IPS-20b (cell line): ENCODE measurements at regions not wholly inside any gene's neighbourhood (a gene's known extent, or its start where the extent isn't known, plus 50 kb on each side); places are given as distances from the start of the nearest gene placed in this dataset.

ENCODE experiments used
- H3K27ac ChIP-seq: one replicate; pipeline ENCODE4 v1.5.1; 2013; ENCODE audit warnings: low read length
- H3K27me3 ChIP-seq: 2 replicates; pipeline ENCODE4 v1.6.1; 2013; ENCODE audit warnings: mild to moderate bottlenecking, low read length, inconsistent platforms; ENCODE audit not compliant: insufficient read depth
- H3K36me3 ChIP-seq: 2 replicates; pipeline ENCODE4 v1.6.1; 2013; ENCODE audit warnings: low read depth, mild to moderate bottlenecking, inconsistent platforms, low read length, moderate library complexity; ENCODE audit not compliant: insufficient read depth
- H3K4me1 ChIP-seq: 2 replicates; pipeline ENCODE4 v1.6.1; 2013; ENCODE audit warnings: mild to moderate bottlenecking, control low read depth, inconsistent platforms, low read length, moderate library complexity; ENCODE audit not compliant: insufficient read depth
- H3K4me3 ChIP-seq: 2 replicates; pipeline ENCODE4 v1.5.1; 2013; ENCODE audit warnings: mild to moderate bottlenecking, low read length, inconsistent platforms
- H3K9ac ChIP-seq: 2 replicates; pipeline ENCODE4 v1.6.1; 2013; ENCODE audit warnings: low read depth, mild to moderate bottlenecking, inconsistent platforms, low read length, moderate library complexity
- H3K9me3 ChIP-seq: 2 replicates; pipeline ENCODE4 v1.6.1; 2013; ENCODE audit warnings: mild to moderate bottlenecking, low read depth, low read length, inconsistent platforms; ENCODE audit not compliant: insufficient read depth

DNA sequence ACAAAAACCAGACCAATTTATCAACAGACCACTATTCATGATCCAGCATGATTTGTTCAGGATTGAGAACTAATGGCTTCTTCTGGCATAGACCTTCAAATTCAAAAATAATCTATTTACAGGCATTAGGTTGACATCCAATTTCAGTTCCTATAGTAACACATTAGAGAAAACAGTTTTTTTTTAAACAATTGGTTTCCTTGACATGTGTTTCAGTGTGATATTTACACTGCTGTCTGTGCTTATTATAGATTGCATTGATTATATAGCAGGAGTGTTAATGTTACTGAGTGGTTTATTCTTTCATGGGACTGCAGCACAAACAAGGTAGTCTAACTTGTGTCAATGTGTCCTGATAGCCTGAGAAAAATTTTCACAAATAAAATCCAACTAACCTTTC, 579.3 kb downstream of the PLOD2 start:
- H3K27ac ChIP-seq, result no peak overlapping the region
- no peaks in the 10 kb centered on the region for H3K4me1 ChIP-seq
- H3K36me3 ChIP-seq, result no peaks in the 10 kb centered on the region
- H3K9ac ChIP-seq, result no peak overlapping the region
- H3K27me3 ChIP-seq, result no peaks in the 10 kb centered on the region
- H3K4me3 ChIP-seq, result no peak overlapping the region
- H3K9me3 ChIP-seq, result no peaks in the 10 kb centered on the region

DNA sequence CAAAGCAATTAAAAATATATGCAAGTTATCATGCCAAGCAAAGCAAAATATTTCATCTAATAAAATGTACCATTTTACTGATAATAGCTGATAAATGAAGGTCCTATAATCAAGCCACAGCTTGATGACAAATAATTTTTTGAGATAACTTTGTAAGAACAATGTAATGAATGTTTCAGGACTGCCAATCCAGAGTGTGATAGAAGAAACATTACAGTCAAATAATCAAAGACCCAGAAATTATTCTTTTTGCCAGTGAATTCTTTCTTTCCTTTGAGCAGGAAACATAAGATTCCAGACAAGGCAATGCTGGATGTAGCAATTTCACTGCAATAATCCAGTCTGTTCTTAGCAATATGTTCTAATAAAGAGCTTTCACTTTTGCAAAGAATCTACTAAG, 556.1 kb downstream of the PLOD2 start:
- Histone ChIP-seq H3K36me3 (no peaks in the 10 kb centered on the region), H3K9me3 (no peaks in the 10 kb centered on the region), H3K27ac (no peak overlapping the region), H3K9ac (no peak overlapping the region), H3K4me3 (no peak overlapping the region), H3K4me1 (no peaks in the 10 kb centered on the region), H3K27me3 (no peaks in the 10 kb centered on the region)

DNA sequence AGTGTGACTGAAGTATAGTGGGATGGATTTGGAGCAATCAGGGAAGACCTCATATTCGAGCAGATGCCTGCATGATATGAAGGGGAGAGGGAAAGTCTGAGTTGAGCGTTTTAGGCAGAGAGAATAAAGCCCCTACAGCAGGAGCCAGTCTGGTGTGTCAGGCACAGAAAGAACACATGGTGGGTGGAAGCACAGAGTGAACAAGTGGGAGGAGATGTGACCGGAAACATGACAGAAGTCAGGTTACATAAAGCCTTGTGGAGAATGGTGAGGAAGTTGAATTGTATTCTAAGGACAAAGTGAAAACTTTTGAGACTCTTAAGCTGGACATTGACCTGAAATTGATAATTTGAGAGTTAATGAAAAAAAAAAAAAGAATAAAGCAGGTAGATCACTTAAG, 541.0 kb downstream of the PLOD2 start:
- no peaks in the 10 kb centered on the region for H3K9me3 ChIP-seq
- H3K4me3 ChIP-seq, result no peak overlapping the region
- H3K27ac ChIP-seq, result no peak overlapping the region
- H3K4me1 ChIP-seq, result no peaks in the 10 kb centered on the region
- H3K27me3 ChIP-seq, result no peaks in the 10 kb centered on the region
- no peaks in the 10 kb centered on the region for H3K36me3 ChIP-seq
- no peak overlapping the region for H3K9ac ChIP-seq

DNA sequence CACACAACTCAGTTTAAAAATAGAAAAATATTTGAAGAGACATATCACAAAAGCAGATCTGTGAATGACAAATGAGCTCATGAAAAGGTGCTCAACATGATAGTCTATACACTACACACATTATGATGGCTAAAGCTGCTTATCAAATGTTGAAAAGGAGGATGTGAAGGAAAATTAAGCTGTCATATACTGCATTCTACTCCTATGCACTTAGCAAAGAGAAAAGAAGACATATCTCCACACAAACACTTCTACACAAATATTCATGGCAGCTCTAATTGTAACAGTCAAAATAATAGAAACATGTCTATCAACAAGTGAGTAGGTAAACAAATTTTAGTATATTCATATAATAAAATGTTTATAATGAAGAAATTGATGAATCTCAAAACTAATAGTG, 540.5 kb downstream of the PLOD2 start:
- H3K4me3 ChIP-seq, result no peak overlapping the region
- no peaks in the 10 kb centered on the region for H3K27me3 ChIP-seq
- H3K9ac ChIP-seq, result no peak overlapping the region
- H3K4me1 ChIP-seq, result no peaks in the 10 kb centered on the region
- no peak overlapping the region for H3K27ac ChIP-seq
- H3K36me3 ChIP-seq, result no peaks in the 10 kb centered on the region
- H3K9me3 ChIP-seq, result no peaks in the 10 kb centered on the region

DNA sequence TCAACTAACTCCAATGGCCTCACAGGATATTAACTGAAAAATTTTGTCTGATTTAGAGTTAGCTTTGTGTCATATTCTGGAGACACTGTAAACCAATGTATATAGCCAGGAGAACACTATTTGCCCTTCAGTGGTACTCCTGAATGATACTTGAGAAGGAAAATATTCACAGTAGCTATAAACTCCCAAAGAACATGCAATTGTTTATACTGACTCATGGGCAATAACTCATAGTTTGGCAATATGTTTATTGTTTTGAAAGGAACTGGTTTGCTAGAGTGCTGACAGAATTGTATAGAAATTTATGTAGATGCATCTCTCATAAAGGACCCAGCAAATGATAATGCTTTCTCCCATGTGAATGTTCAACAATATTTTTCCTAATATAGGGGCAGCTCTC, 537.6 kb downstream of the PLOD2 start:
- H3K4me1 ChIP-seq, result no peaks in the 10 kb centered on the region
- H3K27me3 ChIP-seq, result no peaks in the 10 kb centered on the region
- no peak overlapping the region for H3K4me3 ChIP-seq
- no peaks in the 10 kb centered on the region for H3K9me3 ChIP-seq
- H3K9ac ChIP-seq, result no peak overlapping the region
- no peaks in the 10 kb centered on the region for H3K36me3 ChIP-seq
- H3K27ac ChIP-seq, result no peak overlapping the region

DNA sequence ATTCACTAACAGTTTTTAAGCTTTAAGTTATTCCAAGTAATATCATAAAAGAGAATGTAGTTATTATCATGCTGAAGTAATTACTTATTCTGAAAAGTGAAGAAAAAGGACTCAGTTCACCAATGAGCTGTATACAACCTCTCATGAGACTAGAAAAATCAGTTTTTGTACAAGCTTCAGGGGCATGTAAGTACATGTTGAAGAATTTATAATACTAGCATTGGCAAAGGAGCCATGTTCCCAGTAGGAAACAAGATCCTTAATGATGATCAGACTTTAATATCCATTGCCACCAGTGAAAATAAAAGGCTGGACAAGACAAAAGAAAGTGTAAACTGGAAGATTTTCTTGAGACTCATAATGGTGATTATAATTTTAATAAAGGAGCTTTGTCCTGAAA, 532.8 kb downstream of the PLOD2 start:
- H3K9ac ChIP-seq, result no peak overlapping the region
- no peaks in the 10 kb centered on the region for H3K4me1 ChIP-seq
- no peaks in the 10 kb centered on the region for H3K36me3 ChIP-seq
- H3K4me3 ChIP-seq, result no peak overlapping the region
- H3K27ac ChIP-seq, result no peak overlapping the region
- peaks cover 6% of the 10 kb centered on the region; the same call in 1 of the 2 replicates for H3K9me3 ChIP-seq
- H3K27me3 ChIP-seq, result no peaks in the 10 kb centered on the region

DNA sequence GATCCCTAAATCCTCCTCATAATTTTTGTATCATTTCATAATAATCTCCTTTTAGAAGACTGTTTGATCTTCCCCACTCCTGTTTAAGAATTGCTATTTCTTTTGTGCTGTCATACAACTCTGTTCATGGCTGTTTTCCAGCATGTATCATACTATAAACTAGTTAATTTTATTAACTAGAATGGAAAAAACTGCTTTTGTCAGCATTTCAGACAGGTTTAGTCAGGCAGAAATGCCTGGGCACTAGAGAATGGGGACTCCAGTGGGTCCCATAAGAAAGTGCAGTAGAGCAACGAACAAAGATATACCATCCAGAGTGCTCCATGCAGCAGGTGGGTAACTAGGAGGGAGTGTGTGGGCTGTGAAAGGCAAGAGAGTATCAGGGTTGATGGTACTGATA, 523.9 kb downstream of the PLOD2 start:
- Histone ChIP-seq H3K36me3 (no peaks in the 10 kb centered on the region), H3K27ac (no peak overlapping the region), H3K9me3 (no peaks in the 10 kb centered on the region), H3K4me1 (no peaks in the 10 kb centered on the region), H3K27me3 (no peaks in the 10 kb centered on the region), H3K4me3 (no peak overlapping the region), H3K9ac (no peak overlapping the region)

DNA sequence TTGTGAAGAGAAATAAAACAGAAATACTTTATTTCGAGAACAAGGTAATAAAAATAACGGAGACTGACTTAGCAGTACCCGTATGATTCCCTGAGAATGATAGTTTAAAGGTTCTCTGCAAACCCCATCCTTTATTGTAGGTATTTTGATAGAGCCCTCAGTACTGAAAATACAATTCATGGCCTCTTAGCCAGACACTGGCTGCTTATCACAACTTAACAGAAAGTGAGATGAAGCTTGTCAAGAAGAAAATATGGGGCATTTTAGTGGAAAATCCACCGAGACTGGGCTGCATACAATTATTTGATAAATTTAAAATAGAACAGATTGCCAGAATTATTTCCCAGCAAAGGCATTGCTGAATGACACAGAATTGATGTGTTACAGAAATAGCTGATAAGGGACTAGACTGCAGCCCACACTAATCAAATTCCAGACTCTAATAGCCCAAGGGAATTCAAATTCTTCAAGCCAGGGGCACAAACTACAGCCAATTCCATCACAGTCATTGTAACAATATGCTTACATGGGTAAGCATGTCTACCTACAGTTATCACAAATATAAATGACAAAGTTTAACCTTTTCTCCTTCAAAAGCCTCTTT, 521.9 kb downstream of the PLOD2 start:
- no peaks in the 10 kb centered on the region for H3K4me1 ChIP-seq
- H3K27ac ChIP-seq, result no peak overlapping the region
- no peaks in the 10 kb centered on the region for H3K27me3 ChIP-seq
- H3K4me3 ChIP-seq, result no peak overlapping the region
- no peaks in the 10 kb centered on the region for H3K36me3 ChIP-seq
- no peak overlapping the region for H3K9ac ChIP-seq
- H3K9me3 ChIP-seq, result no peaks in the 10 kb centered on the region

DNA sequence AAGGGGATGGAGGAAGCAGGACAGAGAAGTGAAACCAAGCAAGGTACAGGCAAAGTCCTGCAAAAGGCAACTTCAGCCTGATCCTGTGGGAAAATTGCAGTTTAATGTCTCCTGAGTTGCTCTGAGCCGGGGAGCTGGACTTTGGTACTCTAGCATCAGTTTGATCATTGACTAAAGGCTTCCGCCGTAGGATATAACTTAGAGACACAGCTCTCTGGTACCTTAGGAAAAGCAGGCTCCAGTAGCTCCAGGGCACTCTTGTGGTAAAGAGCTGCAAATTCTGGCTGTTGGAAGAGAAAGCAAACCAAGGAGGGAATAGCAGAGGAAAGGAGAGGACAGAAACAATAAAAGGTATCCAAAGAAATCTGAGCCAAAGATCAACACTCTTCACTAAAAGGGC, 521.1 kb downstream of the PLOD2 start:
- H3K27me3 ChIP-seq, result no peaks in the 10 kb centered on the region
- no peaks in the 10 kb centered on the region for H3K4me1 ChIP-seq
- H3K9ac ChIP-seq, result no peak overlapping the region
- H3K4me3 ChIP-seq, result no peak overlapping the region
- H3K27ac ChIP-seq, result no peak overlapping the region
- no peaks in the 10 kb centered on the region for H3K9me3 ChIP-seq
- no peaks in the 10 kb centered on the region for H3K36me3 ChIP-seq

DNA sequence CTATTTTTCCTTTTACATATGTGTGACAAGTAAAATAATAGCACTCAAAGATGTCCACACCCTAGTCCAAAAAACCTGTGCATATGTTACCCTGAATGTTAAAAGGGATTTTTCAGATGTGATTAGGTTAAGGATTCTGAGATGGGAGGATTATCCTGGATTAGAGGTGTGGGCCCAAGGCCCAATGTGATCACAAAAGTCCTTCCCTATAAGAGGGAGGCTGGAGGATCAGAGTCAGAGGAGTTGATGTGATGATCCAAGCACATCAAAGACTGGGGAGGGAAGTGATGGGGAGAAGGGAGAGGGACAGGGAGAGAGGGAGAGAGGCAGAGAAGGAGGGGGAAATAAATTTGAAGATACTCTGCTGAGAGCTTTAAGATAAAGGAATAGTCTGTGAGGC, 512.6 kb downstream of the PLOD2 start:
- no peak overlapping the region for H3K27ac ChIP-seq
- H3K9me3 ChIP-seq, result no peaks in the 10 kb centered on the region
- H3K27me3 ChIP-seq, result no peaks in the 10 kb centered on the region
- H3K4me1 ChIP-seq, result no peaks in the 10 kb centered on the region
- no peak overlapping the region for H3K9ac ChIP-seq
- no peak overlapping the region for H3K4me3 ChIP-seq
- no peaks in the 10 kb centered on the region for H3K36me3 ChIP-seq

DNA sequence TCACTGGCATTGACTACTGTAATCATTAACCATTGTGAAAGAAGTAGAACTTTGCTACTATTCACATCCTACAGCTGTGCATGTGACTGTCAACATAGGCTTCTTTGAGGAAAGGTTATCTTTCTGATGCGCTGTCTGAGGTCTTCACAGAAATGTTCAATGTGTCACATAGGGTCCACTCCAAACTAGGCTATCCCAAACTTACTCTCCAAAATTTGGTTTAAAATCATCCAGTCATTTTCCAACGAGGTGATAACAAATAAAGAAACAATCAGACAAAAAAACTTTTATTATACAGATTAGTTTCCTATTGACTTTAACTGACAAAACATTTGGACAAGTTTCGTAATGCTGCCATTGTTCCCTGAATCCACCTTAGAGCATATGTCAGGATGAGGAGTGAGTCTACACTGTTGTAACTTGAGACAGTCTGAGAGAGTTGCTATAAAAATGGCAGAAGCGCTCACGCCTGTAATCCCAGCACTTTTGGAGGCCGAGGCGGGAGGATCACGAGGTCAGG, 511.6 kb downstream of the PLOD2 start:
- Histone ChIP-seq H3K9ac (no peak overlapping the region), H3K36me3 (no peaks in the 10 kb centered on the region), H3K27ac (no peak overlapping the region), H3K4me3 (no peak overlapping the region), H3K27me3 (no peaks in the 10 kb centered on the region), H3K4me1 (no peaks in the 10 kb centered on the region), H3K9me3 (no peaks in the 10 kb centered on the region)

DNA sequence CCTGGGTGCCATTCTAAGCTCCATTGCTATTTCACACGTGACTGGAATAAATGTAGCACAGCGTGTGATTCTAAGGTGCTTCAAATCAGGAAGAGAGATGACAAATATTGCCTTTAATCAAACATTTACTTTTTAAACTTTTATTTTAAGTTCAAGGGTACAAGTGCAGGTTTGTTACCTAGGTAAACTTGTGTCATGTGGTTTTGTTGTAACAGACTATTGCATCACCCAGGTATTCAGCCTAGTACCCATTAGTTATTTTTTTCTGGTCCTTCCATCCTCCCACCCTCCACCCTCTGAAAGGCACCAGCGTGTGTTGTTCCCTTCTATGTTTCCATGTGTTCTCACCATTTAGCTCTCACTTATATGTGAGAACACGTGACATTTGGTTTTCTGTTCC, 510.8 kb downstream of the PLOD2 start:
- Histone ChIP-seq H3K9me3 (no peaks in the 10 kb centered on the region), H3K27me3 (no peaks in the 10 kb centered on the region), H3K4me1 (no peaks in the 10 kb centered on the region), H3K4me3 (no peak overlapping the region), H3K9ac (no peak overlapping the region), H3K36me3 (no peaks in the 10 kb centered on the region), H3K27ac (no peak overlapping the region)
